SK-N-SH (cell line): ENCODE measurements at regions not wholly inside any gene's neighbourhood (a gene's known extent, or its start where the extent isn't known, plus 50 kb on each side); places are given as distances from the start of the nearest gene placed in this dataset.

Source experiments
- CTCF ChIA-PET: fragments of 300-600, 350-600 bp; formaldehyde crosslinking; extraction: SDS; loops from one replicate; lab custom pipeline; 2021; lab: Yijun Ruan, JAX
- POLR2A ChIA-PET: fragments of 350-600 bp; sonication (Branson Sonifier 250); formaldehyde crosslinking; extraction: SDS; loops from one replicate; lab custom pipeline; 2020; ENCODE audit warnings: antibody characterized with exemption, inconsistent platforms; lab: Yijun Ruan, JAX
- DNase-seq: peaks from one replicate; pipeline ENCODE4 v3.0.0; 2012
- H2AFZ ChIP-seq: fragments of 200-600 bp; sonication (generic); 2 replicates; pipeline ENCODE4 v1.8.1; 2016; ENCODE audit warnings: antibody characterized with exemption, mild to moderate bottlenecking, low read depth
- H3F3A ChIP-seq: fragments of 200-600 bp; sonication (generic); replicated peaks from 2 replicates; pipeline ENCODE3; 2016; ENCODE audit warnings: antibody characterized with exemption, mild to moderate bottlenecking; ENCODE audit not compliant: insufficient read depth
- H3K27ac ChIP-seq, 2 experiments: fragments of 200-500 bp in 1 of 2; fragments of 200-600 bp in 1 of 2; sonication (Bioruptor generic) in 1 of 2; sonication (generic), shearing (Covaris generic) in 1 of 2; 2 replicates each; pipeline versions ENCODE4 v1.5.1 to v1.6.1; 2014 to 2016; ENCODE audit warnings: low read depth in 2 of 2, inconsistent platforms in 1 of 2, low read length in 1 of 2, mild to moderate bottlenecking in 1 of 2, mixed read lengths in 1 of 2
- H3K27me3 ChIP-seq: fragments of 200-600 bp; sonication (generic), shearing (Covaris generic); 2 replicates; pipeline ENCODE4 v1.6.1; 2016; ENCODE audit warnings: mixed run types; ENCODE audit not compliant: insufficient read depth
- H3K36me3 ChIP-seq, 2 experiments: fragments of 200-500 bp in 1 of 2; fragments of 200-600 bp in 1 of 2; sonication (Bioruptor generic) in 1 of 2; sonication (generic) in 1 of 2; replicated peaks in 1 of 2; 2 replicates each; pipeline versions ENCODE3 to v1.5.1; 2014 to 2016; ENCODE audit warnings: low read length in 1 of 2, mild to moderate bottlenecking in 1 of 2; ENCODE audit not compliant: insufficient read depth in 2 of 2, control insufficient read depth in 1 of 2
- H3K4me1 ChIP-seq, 2 experiments: fragments of 200-500 bp in 1 of 2; fragments of 200-600 bp in 1 of 2; sonication (Bioruptor generic) in 1 of 2; sonication (generic), shearing (Covaris generic) in 1 of 2; 2 replicates each; pipeline versions ENCODE4 v1.5.1 to v1.6.1; 2014 to 2016; ENCODE audit warnings: low read depth in 1 of 2, low read length in 1 of 2, mixed run types in 1 of 2; ENCODE audit not compliant: insufficient read depth in 2 of 2, control insufficient read depth in 1 of 2
- H3K4me2 ChIP-seq: fragments of 200-600 bp; sonication (generic), shearing (Covaris generic); 2 replicates; pipeline ENCODE4 v1.6.1; 2017; ENCODE audit warnings: mixed run types
- H3K4me3 ChIP-seq, 2 experiments: fragments of 200-500 bp in 1 of 2; fragments of 200-600 bp in 1 of 2; sonication (Bioruptor generic) in 1 of 2; sonication (generic), shearing (Covaris generic) in 1 of 2; 2 replicates each; pipeline versions ENCODE4 v1.5.1 to v1.8.1; 2014 to 2016; ENCODE audit warnings: low read depth in 2 of 2, inconsistent platforms in 1 of 2, low read length in 1 of 2, mild to moderate bottlenecking in 1 of 2, mixed read lengths in 1 of 2, moderate library complexity in 1 of 2
- H3K79me2 ChIP-seq: fragments of 200-600 bp; sonication (generic); 2 replicates; pipeline ENCODE4 v1.8.1; 2017; ENCODE audit warnings: mild to moderate bottlenecking; ENCODE audit not compliant: insufficient read depth
- H3K9ac ChIP-seq: fragments of 200-600 bp; sonication (generic); 2 replicates; pipeline ENCODE4 v1.6.1; 2017; ENCODE audit warnings: mixed run types
- H3K9me2 ChIP-seq: fragments of 200-600 bp; sonication (generic); 2 replicates; pipeline ENCODE4 v1.6.1; 2017; ENCODE audit warnings: mixed run types
- H3K9me3 ChIP-seq: fragments of 200-600 bp; sonication (generic); 2 replicates; pipeline ENCODE4 v1.6.1; 2017; ENCODE audit warnings: mixed run types, mild to moderate bottlenecking, moderate library complexity
- H4K20me1 ChIP-seq: fragments of 200-600 bp; sonication (generic); 2 replicates; pipeline ENCODE4 v1.6.1; 2017; ENCODE audit warnings: mild to moderate bottlenecking, mixed run types; ENCODE audit not compliant: insufficient read depth
- CHD2 ChIP-seq: fragments of 150-350 bp; IDR thresholded peaks from 2 replicates; pipeline ENCODE4 v1.6.1; 2018; ENCODE audit warnings: low read length; ENCODE audit not compliant: partially characterized antibody
- ELF1 ChIP-seq: IDR thresholded peaks from 2 replicates; pipeline ENCODE4 v1.4.0; 2012
- EP300 ChIP-seq, 2 experiments: IDR thresholded peaks; 2 replicates each; pipeline versions ENCODE4 v1.4.0 to v1.6.1; 2012; ENCODE audit warnings: borderline replicate concordance in 1 of 2, low read depth in 1 of 2, low read length in 1 of 2
- FOXJ3 ChIP-seq: sonication (generic); formaldehyde crosslinking; IDR thresholded peaks from 2 replicates; pipeline ENCODE4 v1.5.1; 2020; ENCODE audit warnings: mild to moderate bottlenecking, missing genetic modification reagents
- FOXM1 ChIP-seq: IDR thresholded peaks from 2 replicates; pipeline ENCODE4 v1.4.0; 2012; ENCODE audit warnings: low read depth, mild to moderate bottlenecking
- GABPA ChIP-seq: IDR thresholded peaks from 2 replicates; pipeline ENCODE4 v1.4.0; 2012; ENCODE audit warnings: low read depth, mild to moderate bottlenecking
- JUND ChIP-seq: IDR thresholded peaks from 2 replicates; pipeline ENCODE4 v1.4.0; 2012
- MEF2A ChIP-seq: IDR thresholded peaks from 2 replicates; pipeline ENCODE4 v1.4.0; 2012; ENCODE audit warnings: low read depth, borderline replicate concordance
- MXI1 ChIP-seq: IDR thresholded peaks from 2 replicates; pipeline ENCODE4 v1.6.1; 2012; ENCODE audit warnings: mild to moderate bottlenecking, low read depth, low read length, improper control_type of control experiment
- NFIC ChIP-seq: IDR thresholded peaks from 2 replicates; pipeline ENCODE4 v1.4.0; 2012; ENCODE audit warnings: borderline replicate concordance
- NRF1 ChIP-seq: IDR thresholded peaks from 2 replicates; pipeline ENCODE4 v1.6.1; 2012; ENCODE audit warnings: low read depth, mild to moderate bottlenecking, low read length
- POLR2AphosphoS5 ChIP-seq: IDR thresholded peaks from 2 replicates; pipeline ENCODE4 v1.6.1; 2012; ENCODE audit warnings: low read depth, low read length
- RAD21 ChIP-seq: IDR thresholded peaks from 2 replicates; pipeline ENCODE4 v1.6.1; 2012; ENCODE audit warnings: mild to moderate bottlenecking, low read length
- RCOR1 ChIP-seq: fragments of 150-350 bp; IDR thresholded peaks from 2 replicates; pipeline ENCODE4 v1.6.1; 2017; ENCODE audit warnings: antibody characterized with exemption, low read length
- RFX5 ChIP-seq: IDR thresholded peaks from 2 replicates; pipeline ENCODE4 v1.6.1; 2012; ENCODE audit warnings: mild to moderate bottlenecking, improper control_type of control experiment, low read length
- RXRA ChIP-seq: IDR thresholded peaks from 2 replicates; pipeline ENCODE4 v1.4.0; 2012; ENCODE audit warnings: low read depth, mild to moderate bottlenecking, borderline replicate concordance
- SMC3 ChIP-seq: IDR thresholded peaks from 2 replicates; pipeline ENCODE4 v1.6.1; 2012; ENCODE audit warnings: low read depth, low read length, improper control_type of control experiment
- TAF1 ChIP-seq: IDR thresholded peaks from 2 replicates; pipeline ENCODE4 v1.6.1; 2012; ENCODE audit warnings: low read depth, mild to moderate bottlenecking, low read length, moderate library complexity, borderline replicate concordance
- TCF12 ChIP-seq: IDR thresholded peaks from 2 replicates; pipeline ENCODE4 v1.4.0; 2012
- TEAD4 ChIP-seq: IDR thresholded peaks from 2 replicates; pipeline ENCODE4 v1.4.0; 2012; ENCODE audit warnings: mild to moderate bottlenecking, borderline replicate concordance; ENCODE audit not compliant: insufficient read depth
- YY1 ChIP-seq: IDR thresholded peaks from 2 replicates; pipeline ENCODE4 v1.4.0; 2012; ENCODE audit warnings: low read depth, mild to moderate bottlenecking
- ZBTB33 ChIP-seq: IDR thresholded peaks from 2 replicates; pipeline ENCODE4 v1.4.0; 2012; ENCODE audit warnings: low read depth, borderline replicate concordance
- WGBS: methylation state at CpG from one replicate; pipeline ENCODE4 v1.1.6; 2017; ENCODE audit warnings: low lambda C conversion rate; 5-methylcytosine and 5-hydroxymethylcytosine counted together
- TF ChIP-seq, protein P1 (sequence below): IDR thresholded peaks from 2 replicates; pipeline ENCODE4 v1.6.1; 2012; ENCODE audit warnings: mild to moderate bottlenecking, low read depth, low read length, moderate library complexity
- TF ChIP-seq, protein P2 (sequence below): IDR thresholded peaks from 2 replicates; pipeline ENCODE4; 2012

GRCh38 chr10:69750725-69751124 is 51.0 kb upstream of the COL13A1 start:
- TF ChIP-seq RCOR1 (no peak), RFX5 (no peak), ZBTB33 (no peak), YY1 (no peak), CHD2 (no peak), EP300 (IDR thresholded peaks at IDR 0.05; ENCODE audit: borderline replicate concordance in 1 of 2, low read depth in 1 of 2, low read length in 1 of 2) (no peak), FOXM1 (no peak), RXRA (no peak), RAD21 (no peak), NFIC (no peak), NRF1 (no peak), MXI1 (no peak), JUND (no peak), TAF1 (no peak), TCF12 (no peak), ELF1 (no peak), TEAD4 (no peak), GABPA (no peak)
- TF ChIP-seq, all 33 proteins: peak for 0
- CTCF ChIA-PET = interaction anchor here (0.6 to 2.8 kb wide), 7 partner anchors 32 to 164 kb away, joined by 3 to 11 read pairs (median 5); no protein-coding TSS in a partner anchor

DNA sequence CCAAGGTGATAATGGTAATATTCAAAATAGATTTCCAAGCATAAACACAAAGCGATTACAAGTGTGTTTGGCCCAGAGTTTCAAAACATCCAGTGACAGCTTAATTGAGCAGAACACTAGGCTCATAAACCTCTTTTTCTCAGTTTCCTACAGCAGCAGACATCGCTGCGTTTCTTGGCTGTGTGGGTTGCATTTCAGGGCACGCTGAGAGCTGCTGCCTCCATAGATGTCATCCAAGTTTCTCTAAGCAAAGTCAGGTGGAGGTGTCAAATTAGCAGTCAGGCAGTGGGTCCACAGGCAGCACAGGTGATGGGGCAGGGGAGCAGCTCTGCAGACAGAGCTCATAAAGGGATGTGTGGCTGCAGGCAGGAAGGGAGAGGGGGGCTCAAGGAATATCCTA is 50.5 kb upstream of the COL13A1 start:
- Histone ChIP-seq H3K27me3 (no peaks in the 10 kb centered on the region), H3K36me3 (no peaks in the 10 kb centered on the region), H3K27ac (no peak overlapping the region), H4K20me1 (no peaks in the 10 kb centered on the region), H3K9ac (no peak overlapping the region), H3K9me3 (no peaks in the 10 kb centered on the region), H2AFZ (no peak overlapping the region), H3K4me2 (no peak overlapping the region), H3K9me2 (no peaks in the 10 kb centered on the region), H3K4me1 (peaks cover 8 to 10% of the 10 kb centered on the region in 2 experiments; a peak in 2 of 4 replicates), H3K79me2 (no peaks in the 10 kb centered on the region), H3F3A (no peaks in the 10 kb centered on the region), H3K4me3 (no peak overlapping the region)
- no peak for DNase-seq
- POLR2A ChIA-PET = no interaction called here
- CTCF ChIA-PET = interaction anchor here (0.6 to 2.8 kb wide), 8 partner anchors 32 to 164 kb away, joined by 3 to 11 read pairs (median 4); no protein-coding TSS in a partner anchor
- WGBS = 68% methylated on average over 4 of the region's 4 CpGs
- TF ChIP-seq RCOR1 = no peak
- TF ChIP-seq TEAD4 = no peak
- TF ChIP-seq, protein P1, sequence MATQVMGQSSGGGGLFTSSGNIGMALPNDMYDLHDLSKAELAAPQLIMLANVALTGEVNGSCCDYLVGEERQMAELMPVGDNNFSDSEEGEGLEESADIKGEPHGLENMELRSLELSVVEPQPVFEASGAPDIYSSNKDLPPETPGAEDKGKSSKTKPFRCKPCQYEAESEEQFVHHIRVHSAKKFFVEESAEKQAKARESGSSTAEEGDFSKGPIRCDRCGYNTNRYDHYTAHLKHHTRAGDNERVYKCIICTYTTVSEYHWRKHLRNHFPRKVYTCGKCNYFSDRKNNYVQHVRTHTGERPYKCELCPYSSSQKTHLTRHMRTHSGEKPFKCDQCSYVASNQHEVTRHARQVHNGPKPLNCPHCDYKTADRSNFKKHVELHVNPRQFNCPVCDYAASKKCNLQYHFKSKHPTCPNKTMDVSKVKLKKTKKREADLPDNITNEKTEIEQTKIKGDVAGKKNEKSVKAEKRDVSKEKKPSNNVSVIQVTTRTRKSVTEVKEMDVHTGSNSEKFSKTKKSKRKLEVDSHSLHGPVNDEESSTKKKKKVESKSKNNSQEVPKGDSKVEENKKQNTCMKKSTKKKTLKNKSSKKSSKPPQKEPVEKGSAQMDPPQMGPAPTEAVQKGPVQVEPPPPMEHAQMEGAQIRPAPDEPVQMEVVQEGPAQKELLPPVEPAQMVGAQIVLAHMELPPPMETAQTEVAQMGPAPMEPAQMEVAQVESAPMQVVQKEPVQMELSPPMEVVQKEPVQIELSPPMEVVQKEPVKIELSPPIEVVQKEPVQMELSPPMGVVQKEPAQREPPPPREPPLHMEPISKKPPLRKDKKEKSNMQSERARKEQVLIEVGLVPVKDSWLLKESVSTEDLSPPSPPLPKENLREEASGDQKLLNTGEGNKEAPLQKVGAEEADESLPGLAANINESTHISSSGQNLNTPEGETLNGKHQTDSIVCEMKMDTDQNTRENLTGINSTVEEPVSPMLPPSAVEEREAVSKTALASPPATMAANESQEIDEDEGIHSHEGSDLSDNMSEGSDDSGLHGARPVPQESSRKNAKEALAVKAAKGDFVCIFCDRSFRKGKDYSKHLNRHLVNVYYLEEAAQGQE = no peak
- no peak for TF ChIP-seq POLR2AphosphoS5
- no peak for TF ChIP-seq SMC3
- TF ChIP-seq JUND = no peak
- TF ChIP-seq TCF12 = no peak
- no peak for TF ChIP-seq GABPA
- no peak for TF ChIP-seq MEF2A
- no peak for TF ChIP-seq RXRA
- no peak for TF ChIP-seq FOXJ3 (CRISPR knock-in tag)
- TF ChIP-seq, protein P2, sequence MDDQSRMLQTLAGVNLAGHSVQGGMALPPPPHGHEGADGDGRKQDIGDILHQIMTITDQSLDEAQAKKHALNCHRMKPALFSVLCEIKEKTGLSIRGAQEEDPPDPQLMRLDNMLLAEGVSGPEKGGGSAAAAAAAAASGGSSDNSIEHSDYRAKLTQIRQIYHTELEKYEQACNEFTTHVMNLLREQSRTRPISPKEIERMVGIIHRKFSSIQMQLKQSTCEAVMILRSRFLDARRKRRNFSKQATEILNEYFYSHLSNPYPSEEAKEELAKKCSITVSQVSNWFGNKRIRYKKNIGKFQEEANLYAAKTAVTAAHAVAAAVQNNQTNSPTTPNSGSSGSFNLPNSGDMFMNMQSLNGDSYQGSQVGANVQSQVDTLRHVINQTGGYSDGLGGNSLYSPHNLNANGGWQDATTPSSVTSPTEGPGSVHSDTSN = no peak
- no peak for TF ChIP-seq FOXM1

More at GRCh38 chr10:69750725-69751124, 51.0 kb upstream of the COL13A1 start:
- Histone ChIP-seq H3K9me3 (no peaks in the 10 kb centered on the region), H3K9me2 (no peaks in the 10 kb centered on the region), H3K27ac (no peak overlapping the region), H3K27me3 (no peaks in the 10 kb centered on the region), H2AFZ (no peak overlapping the region), H3K4me3 (no peak overlapping the region), H3K4me1 (peaks cover 5 to 8% of the 10 kb centered on the region in 2 experiments; a peak in 2 of 4 replicates), H3K4me2 (no peak overlapping the region), H4K20me1 (no peaks in the 10 kb centered on the region), H3K79me2 (no peaks in the 10 kb centered on the region), H3K36me3 (no peaks in the 10 kb centered on the region), H3F3A (no peaks in the 10 kb centered on the region), H3K9ac (no peak overlapping the region)
- 89% methylated on average over 4 of the region's 4 CpGs for WGBS
- POLR2A ChIA-PET = no interaction called here
- no peak for DNase-seq
